HepG2 (cell line): ENCODE measurements at regions not wholly inside any gene's neighbourhood (a gene's known extent, or its start where the extent isn't known, plus 50 kb on each side); places are given as distances from the start of the nearest gene placed in this dataset.

ENCODE experiments used
- ARNT ChIP-seq: fragments of 450-650 bp; IDR thresholded peaks from 2 replicates; pipeline ENCODE4 v1.6.1; 2017
- CREB1 ChIP-seq, 2 experiments: fragments of 450-650 bp in 1 of 2; IDR thresholded peaks; 2 replicates each; pipeline ENCODE4 v1.6.1; 2016 to 2017; ENCODE audit warnings: control low read depth in 1 of 2, mild to moderate bottlenecking in 1 of 2, missing compliant biosample characterization in 1 of 2, missing genetic modification characterization in 1 of 2
- FIP1L1 ChIP-seq: fragments of 200-400 bp; formaldehyde crosslinking; IDR thresholded peaks from 2 replicates; pipeline ENCODE4 v1.6.1; 2018; ENCODE audit warnings: low read depth, mild to moderate bottlenecking, low read length, moderate library complexity, borderline replicate concordance; ENCODE audit not compliant: insufficient read depth
- GTF2F1 ChIP-seq: fragments of 150-350 bp; IDR thresholded peaks from 2 replicates; pipeline ENCODE4 v1.6.1; 2014; ENCODE audit warnings: low read length
- MEIS2 ChIP-seq: sonication (generic); formaldehyde crosslinking; IDR thresholded peaks from 2 replicates; pipeline ENCODE4 v1.9.0; 2021; ENCODE audit warnings: mild to moderate bottlenecking, missing genetic modification reagents
- MTA3 ChIP-seq: sonication (generic); formaldehyde crosslinking; IDR thresholded peaks from 2 replicates; pipeline ENCODE4 v1.4.0; 2020; ENCODE audit warnings: missing genetic modification reagents
- NFKB2 ChIP-seq: sonication (generic); formaldehyde crosslinking; IDR thresholded peaks from 2 replicates; pipeline ENCODE4 v1.4.0; 2020; ENCODE audit warnings: missing genetic modification reagents, borderline replicate concordance
- PHF21A ChIP-seq: sonication (generic); formaldehyde crosslinking; IDR thresholded peaks from 2 replicates; pipeline ENCODE4 v1.5.0; 2020; ENCODE audit warnings: mild to moderate bottlenecking, missing genetic modification reagents
- POGZ ChIP-seq: sonication (generic); formaldehyde crosslinking; IDR thresholded peaks from 2 replicates; pipeline ENCODE4 v1.4.0; 2020; ENCODE audit warnings: mild to moderate bottlenecking, missing genetic modification reagents
- SIX1 ChIP-seq: sonication (generic); formaldehyde crosslinking; IDR thresholded peaks from 2 replicates; pipeline ENCODE4 v1.4.0; 2020; ENCODE audit warnings: missing genetic modification reagents, borderline replicate concordance
- TSC22D2 ChIP-seq: sonication (generic); formaldehyde crosslinking; IDR thresholded peaks from 2 replicates; pipeline ENCODE4 v1.5.1; 2020; ENCODE audit warnings: missing genetic modification reagents, mild to moderate bottlenecking, borderline replicate concordance
- ZFP1 ChIP-seq: IDR thresholded peaks from 2 replicates; pipeline ENCODE4 v1.6.1; 2016
- ZFP41 ChIP-seq: sonication (generic); formaldehyde crosslinking; IDR thresholded peaks from 2 replicates; pipeline ENCODE4 v1.4.0; 2020; ENCODE audit warnings: mild to moderate bottlenecking, missing genetic modification reagents, borderline replicate concordance
- ZNF264 ChIP-seq: sonication (generic); formaldehyde crosslinking; IDR thresholded peaks from 2 replicates; pipeline ENCODE4 v1.4.0; 2020; ENCODE audit warnings: missing genetic modification reagents
- ZNF713 ChIP-seq: sonication (generic); formaldehyde crosslinking; IDR thresholded peaks from 2 replicates; pipeline ENCODE4 v1.4.0; 2020; ENCODE audit warnings: mild to moderate bottlenecking, missing genetic modification reagents
- ZNF788 ChIP-seq: sonication (generic); formaldehyde crosslinking; IDR thresholded peaks from 2 replicates; pipeline ENCODE4 v1.5.0; 2020; ENCODE audit warnings: mild to moderate bottlenecking, missing genetic modification reagents, borderline replicate concordance
- ZSCAN21 ChIP-seq: sonication (generic); formaldehyde crosslinking; IDR thresholded peaks from 2 replicates; pipeline ENCODE4 v1.8.0; 2022; ENCODE audit warnings: mild to moderate bottlenecking, missing genetic modification reagents, moderate library complexity, borderline replicate concordance
- TF ChIP-seq, protein P1 (sequence below): sonication (generic); formaldehyde crosslinking; conservative IDR thresholded peaks from 2 replicates; pipeline ENCODE4 v1.5.0; 2020; ENCODE audit warnings: missing genetic modification reagents
- TF ChIP-seq, protein P2 (sequence below): sonication (generic); formaldehyde crosslinking; IDR thresholded peaks from 2 replicates; pipeline ENCODE4 v1.4.0; 2020; ENCODE audit warnings: missing genetic modification reagents
- TF ChIP-seq, protein P3 (sequence below): sonication (generic); formaldehyde crosslinking; IDR thresholded peaks from 2 replicates; pipeline ENCODE4 v1.5.0; 2020; ENCODE audit warnings: mild to moderate bottlenecking, missing genetic modification reagents

DNA sequence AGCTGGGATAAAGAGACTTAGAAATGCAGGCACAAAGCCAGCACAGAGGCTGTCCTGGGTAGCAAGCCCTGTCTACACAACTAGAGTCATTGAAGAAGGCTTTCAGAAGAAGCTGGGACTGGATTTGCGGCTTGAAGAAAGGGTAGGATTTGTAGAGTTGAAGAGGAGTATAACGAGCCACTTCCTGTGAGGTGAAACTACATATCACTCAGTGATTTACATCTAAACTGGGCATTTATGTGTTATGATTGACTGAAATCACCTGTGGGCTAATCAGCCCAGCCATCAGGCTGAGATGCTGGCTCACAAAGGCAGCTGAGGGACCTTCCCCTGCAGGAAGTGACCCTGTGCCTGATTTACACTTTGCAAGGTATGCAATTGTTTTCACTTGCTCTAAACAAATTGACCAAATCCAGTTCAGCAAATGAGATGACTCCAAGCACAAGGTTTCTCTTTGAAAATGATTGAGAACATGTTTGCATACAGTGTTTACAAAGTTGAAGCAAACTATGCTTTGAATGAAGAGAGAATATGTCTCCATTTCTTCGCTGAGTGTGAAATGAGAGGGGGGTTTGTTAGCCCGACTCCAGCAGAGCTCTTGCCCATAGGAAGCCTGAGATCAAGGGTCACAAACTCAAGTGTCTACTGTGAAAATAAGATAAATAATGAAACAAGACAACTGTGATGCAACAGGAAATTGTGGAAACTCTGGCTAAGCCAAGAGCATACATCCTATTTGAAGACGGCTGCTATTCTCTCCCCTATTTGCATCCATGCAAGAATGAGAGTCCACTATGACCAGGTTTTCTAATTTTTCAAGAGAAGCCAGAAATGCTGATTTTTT lies 69.3 kb upstream of the HK2 start (continued):
- peak; percentile 80 for TF ChIP-seq ZNF788 (CRISPR knock-in tag)
- peak; percentile 95 for TF ChIP-seq ZFP1
- TF ChIP-seq PHF21A (CRISPR knock-in tag) = peak; percentile 97
- TF ChIP-seq, protein P1, sequence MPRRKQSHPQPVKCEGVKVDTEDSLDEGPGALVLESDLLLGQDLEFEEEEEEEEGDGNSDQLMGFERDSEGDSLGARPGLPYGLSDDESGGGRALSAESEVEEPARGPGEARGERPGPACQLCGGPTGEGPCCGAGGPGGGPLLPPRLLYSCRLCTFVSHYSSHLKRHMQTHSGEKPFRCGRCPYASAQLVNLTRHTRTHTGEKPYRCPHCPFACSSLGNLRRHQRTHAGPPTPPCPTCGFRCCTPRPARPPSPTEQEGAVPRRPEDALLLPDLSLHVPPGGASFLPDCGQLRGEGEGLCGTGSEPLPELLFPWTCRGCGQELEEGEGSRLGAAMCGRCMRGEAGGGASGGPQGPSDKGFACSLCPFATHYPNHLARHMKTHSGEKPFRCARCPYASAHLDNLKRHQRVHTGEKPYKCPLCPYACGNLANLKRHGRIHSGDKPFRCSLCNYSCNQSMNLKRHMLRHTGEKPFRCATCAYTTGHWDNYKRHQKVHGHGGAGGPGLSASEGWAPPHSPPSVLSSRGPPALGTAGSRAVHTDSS = no peak
- TF ChIP-seq ZFP41 (CRISPR knock-in tag) = no peak
- TF ChIP-seq MEIS2 (CRISPR knock-in tag) = peak; percentile 94
- no peak; the same call in 1 of the 2 replicates for TF ChIP-seq CREB1 (IDR thresholded peaks at IDR 0.05)
- peak; percentile 90 for TF ChIP-seq CREB1 (CRISPR knock-in tag; IDR thresholded peaks at IDR 0.05)
- TF ChIP-seq ARNT = no peak
- TF ChIP-seq GTF2F1 = no peak
- 0 out of 2 replicates have a peak, but pooled peaks have one; percentile 86 for TF ChIP-seq ZNF264 (CRISPR knock-in tag)
- TF ChIP-seq SIX1 (CRISPR knock-in tag) = peak; percentile 94
- TF ChIP-seq, protein P2, sequence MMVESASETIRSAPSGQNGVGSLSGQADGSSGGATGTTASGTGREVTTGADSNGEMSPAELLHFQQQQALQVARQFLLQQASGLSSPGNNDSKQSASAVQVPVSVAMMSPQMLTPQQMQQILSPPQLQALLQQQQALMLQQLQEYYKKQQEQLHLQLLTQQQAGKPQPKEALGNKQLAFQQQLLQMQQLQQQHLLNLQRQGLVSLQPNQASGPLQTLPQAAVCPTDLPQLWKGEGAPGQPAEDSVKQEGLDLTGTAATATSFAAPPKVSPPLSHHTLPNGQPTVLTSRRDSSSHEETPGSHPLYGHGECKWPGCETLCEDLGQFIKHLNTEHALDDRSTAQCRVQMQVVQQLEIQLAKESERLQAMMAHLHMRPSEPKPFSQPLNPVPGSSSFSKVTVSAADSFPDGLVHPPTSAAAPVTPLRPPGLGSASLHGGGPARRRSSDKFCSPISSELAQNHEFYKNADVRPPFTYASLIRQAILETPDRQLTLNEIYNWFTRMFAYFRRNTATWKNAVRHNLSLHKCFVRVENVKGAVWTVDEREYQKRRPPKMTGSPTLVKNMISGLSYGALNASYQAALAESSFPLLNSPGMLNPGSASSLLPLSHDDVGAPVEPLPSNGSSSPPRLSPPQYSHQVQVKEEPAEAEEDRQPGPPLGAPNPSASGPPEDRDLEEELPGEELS (CRISPR knock-in tag) = peak; percentile 100
- no peak for TF ChIP-seq MTA3
- TF ChIP-seq TSC22D2 (CRISPR knock-in tag) = peak; percentile 53; the same call in 1 of the 2 replicates
- no peak for TF ChIP-seq ZSCAN21
- TF ChIP-seq, protein P3, sequence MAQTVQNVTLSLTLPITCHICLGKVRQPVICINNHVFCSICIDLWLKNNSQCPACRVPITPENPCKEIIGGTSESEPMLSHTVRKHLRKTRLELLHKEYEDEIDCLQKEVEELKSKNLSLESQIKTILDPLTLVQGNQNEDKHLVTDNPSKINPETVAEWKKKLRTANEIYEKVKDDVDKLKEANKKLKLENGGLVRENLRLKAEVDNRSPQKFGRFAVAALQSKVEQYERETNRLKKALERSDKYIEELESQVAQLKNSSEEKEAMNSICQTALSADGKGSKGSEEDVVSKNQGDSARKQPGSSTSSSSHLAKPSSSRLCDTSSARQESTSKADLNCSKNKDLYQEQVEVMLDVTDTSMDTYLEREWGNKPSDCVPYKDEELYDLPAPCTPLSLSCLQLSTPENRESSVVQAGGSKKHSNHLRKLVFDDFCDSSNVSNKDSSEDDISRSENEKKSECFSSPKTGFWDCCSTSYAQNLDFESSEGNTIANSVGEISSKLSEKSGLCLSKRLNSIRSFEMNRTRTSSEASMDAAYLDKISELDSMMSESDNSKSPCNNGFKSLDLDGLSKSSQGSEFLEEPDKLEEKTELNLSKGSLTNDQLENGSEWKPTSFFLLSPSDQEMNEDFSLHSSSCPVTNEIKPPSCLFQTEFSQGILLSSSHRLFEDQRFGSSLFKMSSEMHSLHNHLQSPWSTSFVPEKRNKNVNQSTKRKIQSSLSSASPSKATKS (CRISPR knock-in tag) = peak; percentile 97
- TF ChIP-seq FIP1L1 = no peak
- no peak for TF ChIP-seq NFKB2
- no peak; the same call in 1 of the 2 replicates for TF ChIP-seq ZNF713
- peak; percentile 95 for TF ChIP-seq POGZ
